K562 (cell line): ENCODE measurements at regions not wholly inside any gene's neighbourhood (a gene's known extent, or its start where the extent isn't known, plus 50 kb on each side); places are given as distances from the start of the nearest gene placed in this dataset.

ENCODE experiments used
- ATAC-seq: fragments of 200-7000 bp; cut with Tn5 transposase; 3 replicates; pipeline ENCODE4 v1.9.1; 2020; ENCODE audit warnings: moderate library complexity
- BruUV-seq: library from RNA; stranded (reverse); fragments of 400-500 nt; replicated peaks from 2 replicates; lab custom pipeline; 2021; lab: Mats Ljungman, UMichigan
- CTCF ChIA-PET: fragments of 300-600 bp; formaldehyde crosslinking; extraction: SDS; loops from one replicate; lab custom pipeline; 2021; ENCODE audit warnings: low intra/inter-chr PET ratio; lab: Yijun Ruan, JAX
- POLR2A ChIA-PET: fragments of 300-600, 350-650 bp; sonication (Branson Sonifier 250); formaldehyde crosslinking; extraction: SDS; loops from one replicate; lab custom pipeline; 2021; ENCODE audit warnings: antibody characterized with exemption, inconsistent platforms; lab: Yijun Ruan, JAX
- DNase-seq, 4 experiments: peaks; one replicate each; pipeline versions ENCODE4 v3.0.0 to v3.0.0-alpha.2; 2011 to 2018; ENCODE audit warnings: low spot score in 3 of 4, mixed read lengths in 3 of 4; ENCODE audit errors: extremely low read depth in 1 of 4
- FAIRE-seq: peaks from 2 replicates; lab custom pipeline; 2011; peaks lifted over from hg19 to GRCh38; lab: Jason Lieb, UNC
- H2AFZ ChIP-seq: 2 replicates; pipeline ENCODE4 v1.6.0; 2011; ENCODE audit warnings: low read depth, low read length, control low read depth, inconsistent platforms
- H3K27ac ChIP-seq: fragments of 200-600 bp; 3 replicates; pipeline ENCODE4 v1.8.0; 2011; ENCODE audit warnings: low read depth, mild to moderate bottlenecking, control low read depth, inconsistent platforms, low read length, moderate library complexity, mixed read lengths; ENCODE audit errors: extremely low read depth
- H3K27me3 ChIP-seq, 2 experiments: fragments of 300-600 bp in 1 of 2; 2 replicates in 1 of 2; 3 replicates in 1 of 2; pipeline versions ENCODE4 v1.6.0 to v1.8.0; 2011; ENCODE audit warnings: inconsistent platforms in 2 of 2, low read length in 2 of 2, mild to moderate bottlenecking in 1 of 2, mixed read lengths in 1 of 2, moderate library complexity in 1 of 2; ENCODE audit not compliant: control insufficient read depth in 2 of 2, insufficient read depth in 2 of 2
- H3K36me3 ChIP-seq: fragments of 300-600 bp; 3 replicates; pipeline ENCODE4 v1.8.0; 2011; ENCODE audit warnings: mild to moderate bottlenecking, low read length, inconsistent platforms; ENCODE audit not compliant: control insufficient read depth, insufficient read depth
- H3K4me1 ChIP-seq, 2 experiments: fragments of 200-600 bp in 1 of 2; replicated peaks in 1 of 2; 2 replicates in 1 of 2; 3 replicates in 1 of 2; pipeline versions ENCODE4 v1.5.1 to v1.8.0; 2011; ENCODE audit warnings: inconsistent platforms in 2 of 2, low read length in 2 of 2, mild to moderate bottlenecking in 1 of 2, mixed read lengths in 1 of 2, moderate library complexity in 1 of 2; ENCODE audit not compliant: control insufficient read depth in 2 of 2, insufficient read depth in 2 of 2
- H3K4me2 ChIP-seq: 2 replicates; pipeline ENCODE4 v1.6.1; 2011; ENCODE audit warnings: low read length, control low read depth, inconsistent platforms, mixed read lengths; ENCODE audit not compliant: insufficient read depth
- H3K4me3 ChIP-seq: fragments of 200-600 bp; sonication (generic), shearing (Covaris generic); 2 replicates; pipeline ENCODE4 v1.5.1; 2016; ENCODE audit warnings: control low read depth, inconsistent platforms
- H3K79me2 ChIP-seq: fragments of 200-600 bp; 3 replicates; pipeline ENCODE4 v1.8.0; 2011; ENCODE audit warnings: low read length, inconsistent platforms; ENCODE audit not compliant: control insufficient read depth, insufficient read depth
- H3K9ac ChIP-seq, 2 experiments: 2 replicates each; pipeline versions ENCODE4 v1.6.0 to v1.6.1; 2011; ENCODE audit warnings: low read depth in 2 of 2, low read length in 2 of 2, control low read depth in 1 of 2, inconsistent platforms in 1 of 2, mild to moderate bottlenecking in 1 of 2, mixed read lengths in 1 of 2; ENCODE audit not compliant: insufficient read depth in 1 of 2
- H3K9me1 ChIP-seq: one replicate; pipeline ENCODE4 v1.6.0; 2011; ENCODE audit warnings: inconsistent platforms, mild to moderate bottlenecking, low read length, moderate library complexity; ENCODE audit not compliant: control insufficient read depth, insufficient read depth
- H3K9me3 ChIP-seq: replicated peaks from 2 replicates; pipeline ENCODE4 v1.5.1; 2011; ENCODE audit warnings: low read depth, low read length, inconsistent platforms; ENCODE audit not compliant: control insufficient read depth, insufficient read depth
- H4K20me1 ChIP-seq: replicated peaks from 2 replicates; pipeline ENCODE4 v1.6.1; 2011; ENCODE audit warnings: low read length, inconsistent platforms, mixed read lengths; ENCODE audit not compliant: control insufficient read depth, insufficient read depth
- BHLHE40 ChIP-seq: IDR thresholded peaks from 2 replicates; pipeline ENCODE4 v1.6.1; 2011; ENCODE audit warnings: low read length, improper control_type of control experiment
- NCOA1 ChIP-seq: fragments of 450-650 bp; IDR thresholded peaks from 2 replicates; pipeline ENCODE4 v1.6.1; 2016; ENCODE audit warnings: low read depth
- SPI1 ChIP-seq: IDR thresholded peaks from 2 replicates; pipeline ENCODE4 v1.6.1; 2011; ENCODE audit warnings: low read depth, low read length, control low read depth, borderline replicate concordance
- TEAD2 ChIP-seq: fragments of 450-650 bp; IDR thresholded peaks from 2 replicates; pipeline ENCODE4 v1.6.1; 2016; ENCODE audit warnings: missing genetic modification characterization, control low read depth, missing compliant biosample characterization
- WGBS: fragments of 100-300 bp; shearing (Covaris generic); methylation state at CpG from one replicate; pipeline ENCODE4 v1.1.6; 2016; ENCODE audit warnings: low coverage, mixed read lengths; ENCODE audit not compliant: insufficient coverage; ENCODE audit errors: missing lambda C conversion rate; 5-methylcytosine and 5-hydroxymethylcytosine counted together
- in situ Hi-C: fragments of 300-500 bp; cut with MboI; formaldehyde crosslinking; loops from 4 replicates; pipeline ENCODE4 v1.15.0; 2018; ENCODE audit warnings: inconsistent platforms, mixed read lengths
- intact Hi-C: fragments of 100-400 bp; cut with micrococcal nuclease; formaldehyde crosslinking; loops from 2 replicates; pipeline ENCODE4 v1.14.2; 2022

DNA sequence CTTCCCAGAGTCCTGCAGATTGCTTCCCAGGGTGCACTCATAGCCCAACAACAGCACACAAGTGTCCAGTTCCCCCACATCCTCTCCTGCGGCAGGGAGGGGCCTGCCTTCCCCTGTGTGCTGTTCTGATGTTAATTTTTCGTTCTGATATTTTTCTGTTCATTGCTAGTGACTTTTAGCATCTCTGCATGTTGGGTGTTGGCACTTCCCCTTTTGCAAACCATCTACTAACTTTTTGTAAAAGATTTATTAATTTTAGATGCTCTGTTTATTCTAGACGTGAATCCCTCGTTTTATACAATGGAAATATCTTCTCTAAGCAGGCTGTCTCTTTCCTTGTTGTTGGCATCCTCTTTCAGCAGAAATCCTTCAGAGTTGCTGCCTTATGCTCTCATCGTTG is 97.3 kb upstream of the DAP start:
- peaks cover 0 to 4% of the 10 kb centered on the region in 2 experiments; a peak in 1 of 5 replicates for H3K4me1 ChIP-seq
- in situ Hi-C loops: no loop called here
- no peak overlapping the region for H2AFZ ChIP-seq
- H3K9me1 ChIP-seq: no peaks in the 10 kb centered on the region
- 1% methylated on average over 5 of the region's 5 CpGs for WGBS
- no peaks in the 10 kb centered on the region for H3K9me3 ChIP-seq
- no peaks in the 10 kb centered on the region for H3K79me2 ChIP-seq
- ATAC-seq (no peak), FAIRE-seq (no peak), DNase-seq (no peak)
- no peak for TF ChIP-seq TEAD2 (tag)
- peak; percentile 72 for TF ChIP-seq SPI1
- intact Hi-C loops: loop anchor here (2.0 to 10.0 kb wide), 2 partner anchors 158 to 404 kb away; no protein-coding TSS in a partner anchor
- ChIA-PET POLR2A (no interaction called here), CTCF (no interaction called here)
- peaks cover 29 to 73% of the 10 kb centered on the region in 2 experiments for H3K27me3 ChIP-seq
- no peak overlapping the region for H3K4me2 ChIP-seq
- no peak overlapping the region for H3K4me3 ChIP-seq
- BruUV-seq: no TSS peak
- no peak overlapping the region for H3K27ac ChIP-seq
- H3K36me3 ChIP-seq: no peaks in the 10 kb centered on the region
- no peaks in the 10 kb centered on the region for H4K20me1 ChIP-seq
- H3K9ac ChIP-seq: no peak overlapping the region

- H3K36me3 ChIP-seq: no peaks in the 10 kb centered on the region
- H3K79me2 ChIP-seq: no peaks in the 10 kb centered on the region
- H3K9me1 ChIP-seq: no peaks in the 10 kb centered on the region
- no peak overlapping the region for H3K9ac ChIP-seq
- H2AFZ ChIP-seq: peak overlapping the region; percentile 26; the same call in 1 of the 2 replicates
- H3K4me3 ChIP-seq: no peak overlapping the region
- no peak for FAIRE-seq
- WGBS: 7% methylated on average over 10 of the region's 11 CpGs
- no peak for DNase-seq
- CTCF ChIA-PET: no interaction called here
- BruUV-seq: no TSS peak
- no peaks in the 10 kb centered on the region for H3K9me3 ChIP-seq
- ATAC-seq: peak; percentile 8; the same call in 1 of the 3 replicates
- H3K27ac ChIP-seq: no peak overlapping the region
- POLR2A ChIA-PET: interaction anchor here (0.6 kb wide), 1 partner anchor 11 kb away, joined by 3 read pairs; no protein-coding TSS in a partner anchor
- H4K20me1 ChIP-seq: no peaks in the 10 kb centered on the region
- TF ChIP-seq NCOA1 (no peak), BHLHE40 (peak; percentile 1; the same call in 1 of the 2 replicates)
- H3K4me2 ChIP-seq: peak overlapping the region; percentile 30; the same call in 1 of the 2 replicates
- H3K27me3 ChIP-seq: peaks cover 27 to 73% of the 10 kb centered on the region in 2 experiments
- in situ Hi-C loops: no loop called here
- intact Hi-C loops: loop anchor here (10.0 kb wide), 1 partner anchor 403 kb away; no protein-coding TSS in a partner anchor
- H3K4me1 ChIP-seq: peaks cover 0 to 4% of the 10 kb centered on the region in 2 experiments; a peak in 1 of 5 replicates
Observed at GRCh38 chr5:10857338-10857733, 96.3 kb upstream of the DAP start.
